Testis (tissue), 2 donors: ENCODE measurements at regions not wholly inside any gene's neighbourhood (a gene's known extent, or its start where the extent isn't known, plus 50 kb on each side); places are given as distances from the start of the nearest gene placed in this dataset.

Source experiments
- POLR2A ChIP-seq: fragments of 450-650 bp; IDR thresholded peaks from one replicate; pipeline ENCODE4 v1.6.1; 2017; ENCODE audit warnings: antibody characterized with exemption, mild to moderate bottlenecking, moderate library complexity
- TF ChIP-seq, protein P1 (sequence below), 3 experiments: fragments of 450-650 bp in 2 of 3; fragments of 200-600 bp in 1 of 3; sonication (generic) in 1 of 3; IDR thresholded peaks; one replicate each; pipeline ENCODE4 v1.5.1; 2016 to 2019; ENCODE audit warnings: antibody characterized with exemption in 3 of 3, mild to moderate bottlenecking in 2 of 3, moderate library complexity in 1 of 3

GRCh38 chr1:14215151-14215550, 383.3 kb upstream of the KAZN start:
- TF ChIP-seq, protein P1, sequence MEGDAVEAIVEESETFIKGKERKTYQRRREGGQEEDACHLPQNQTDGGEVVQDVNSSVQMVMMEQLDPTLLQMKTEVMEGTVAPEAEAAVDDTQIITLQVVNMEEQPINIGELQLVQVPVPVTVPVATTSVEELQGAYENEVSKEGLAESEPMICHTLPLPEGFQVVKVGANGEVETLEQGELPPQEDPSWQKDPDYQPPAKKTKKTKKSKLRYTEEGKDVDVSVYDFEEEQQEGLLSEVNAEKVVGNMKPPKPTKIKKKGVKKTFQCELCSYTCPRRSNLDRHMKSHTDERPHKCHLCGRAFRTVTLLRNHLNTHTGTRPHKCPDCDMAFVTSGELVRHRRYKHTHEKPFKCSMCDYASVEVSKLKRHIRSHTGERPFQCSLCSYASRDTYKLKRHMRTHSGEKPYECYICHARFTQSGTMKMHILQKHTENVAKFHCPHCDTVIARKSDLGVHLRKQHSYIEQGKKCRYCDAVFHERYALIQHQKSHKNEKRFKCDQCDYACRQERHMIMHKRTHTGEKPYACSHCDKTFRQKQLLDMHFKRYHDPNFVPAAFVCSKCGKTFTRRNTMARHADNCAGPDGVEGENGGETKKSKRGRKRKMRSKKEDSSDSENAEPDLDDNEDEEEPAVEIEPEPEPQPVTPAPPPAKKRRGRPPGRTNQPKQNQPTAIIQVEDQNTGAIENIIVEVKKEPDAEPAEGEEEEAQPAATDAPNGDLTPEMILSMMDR (IDR thresholded peaks at IDR 0.05), result no peak
- no peak for TF ChIP-seq POLR2A
